GM21360 (cell line): ENCODE measurements at regions not wholly inside any gene's neighbourhood (a gene's known extent, or its start where the extent isn't known, plus 50 kb on each side); places are given as distances from the start of the nearest gene placed in this dataset.
A peak's percentile ranks its signal among the peaks of the same experiment; 100 is the strongest.

Source experiments
- ATAC-seq: cut with Tn5 transposase; IDR thresholded peaks from one replicate; pipeline ENCODE4 v1.9.1; 2021; ENCODE audit warnings: mild to moderate bottlenecking, moderate library complexity; ENCODE audit not compliant: unreplicated experiment

- ATAC-seq: no peak
Measured at GRCh38 chr18:60445341-60445740, 72.8 kb upstream of the MC4R start.

GRCh38 chr18:60446821-60447220 is 74.2 kb upstream of the MC4R start:
- ATAC-seq: no peak

- no peak for ATAC-seq
Measured at GRCh38 chr18:60448487-60449267, 76.1 kb upstream of the MC4R start.

GRCh38 chr18:60452421-60452820 is 79.8 kb upstream of the MC4R start:
- ATAC-seq: no peak

GRCh38 chr18:60466677-60467076 is 94.1 kb upstream of the MC4R start:
- no peak for ATAC-seq

GRCh38 chr18:60469387-60470100 is 97.0 kb upstream of the MC4R start:
- ATAC-seq: no peak

- ATAC-seq: no peak
Measured at GRCh38 chr18:60471652-60472051, 99.1 kb upstream of the MC4R start.

GRCh38 chr18:60485201-60485600 is 112.6 kb upstream of the MC4R start:
- no peak for ATAC-seq

- ATAC-seq: no peak
Measured at GRCh38 chr18:60493066-60493465, 120.5 kb upstream of the MC4R start.

GRCh38 chr18:60499675-60500074 is 127.1 kb upstream of the MC4R start:
- ATAC-seq: no peak

- ATAC-seq: no peak
Measured at GRCh38 chr18:60500960-60501359, 128.4 kb upstream of the MC4R start.

GRCh38 chr18:60502591-60502990 is 130.0 kb upstream of the MC4R start:
- no peak for ATAC-seq

- ATAC-seq: no peak
Measured at GRCh38 chr18:60503199-60503598, 130.6 kb upstream of the MC4R start.

GRCh38 chr18:60506190-60506589 is 133.6 kb upstream of the MC4R start:
- no peak for ATAC-seq

GRCh38 chr18:60506682-60507081 is 134.1 kb upstream of the MC4R start:
- ATAC-seq: no peak

GRCh38 chr18:60508108-60508507 is 135.5 kb upstream of the MC4R start:
- ATAC-seq: no peak

- ATAC-seq: no peak
Measured at GRCh38 chr18:60534538-60534937, 162.0 kb upstream of the MC4R start.

- no peak for ATAC-seq
Measured at GRCh38 chr18:60537074-60537473, 164.5 kb upstream of the MC4R start.

GRCh38 chr18:60538891-60539290 is 166.3 kb upstream of the MC4R start:
- no peak for ATAC-seq

- ATAC-seq: no peak
Measured at GRCh38 chr18:60541661-60542060, 169.1 kb upstream of the MC4R start.

GRCh38 chr18:60543646-60544045 is 171.1 kb upstream of the MC4R start:
- ATAC-seq: no peak

GRCh38 chr18:60549338-60549960 is 176.9 kb upstream of the MC4R start:
- peak; percentile 63 for ATAC-seq
